B cell (primary cell): ENCODE measurements at regions not wholly inside any gene's neighbourhood (a gene's known extent, or its start where the extent isn't known, plus 50 kb on each side); places are given as distances from the start of the nearest gene placed in this dataset.

ENCODE experiments used
- ATAC-seq: fragments of 200-7000 bp; cut with Tn5 transposase; one replicate; pipeline ENCODE4 v1.10.0; 2021; ENCODE audit warnings: low read depth, mild to moderate bottlenecking, moderate number of reproducible peaks, moderate library complexity
- CTCF ChIA-PET: fragments of 350-600 bp; sonication (Branson Sonifier 250); formaldehyde crosslinking; loops from one replicate; lab custom pipeline; 2021; ENCODE audit warnings: antibody characterized with exemption, inconsistent platforms; lab: Charles Lee
- POLR2A ChIA-PET: fragments of 350-600 bp; sonication (Branson Sonifier 250); formaldehyde crosslinking; loops from one replicate; lab custom pipeline; 2021; ENCODE audit warnings: antibody characterized with exemption; lab: Charles Lee
- DNase-seq: peaks from one replicate; pipeline ENCODE4 v3.0.0; 2013
- H2AFZ ChIP-seq: 2 replicates; pipeline ENCODE4 v1.6.1; 2012; ENCODE audit warnings: mild to moderate bottlenecking, low read depth, low read length; ENCODE audit not compliant: insufficient read depth, poor library complexity, severe bottlenecking
- H3K27ac ChIP-seq, 2 donors: 1 replicate in 1 of 2; 2 replicates in 1 of 2; pipeline ENCODE4 v1.5.1; 2012 to 2013; ENCODE audit warnings: low read length in 2 of 2, mild to moderate bottlenecking in 2 of 2, moderate library complexity in 1 of 2
- H3K27me3 ChIP-seq, 4 experiments: fragments of 200-600 bp in 1 of 4; sonication (generic) in 1 of 4; replicated peaks in 1 of 4; 1 replicate in 2 of 4; 2 replicates in 2 of 4; pipeline versions ENCODE4 v1.6.1 to v1.7.0; 2013 to 2016; ENCODE audit warnings: low read length in 3 of 4, mild to moderate bottlenecking in 2 of 4, mixed read lengths in 1 of 4, moderate library complexity in 1 of 4; ENCODE audit not compliant: insufficient read depth in 4 of 4, control insufficient read depth in 3 of 4; ENCODE audit errors: control extremely low read depth in 1 of 4
- H3K36me3 ChIP-seq, 2 experiments: replicated peaks in 1 of 2; 1 replicate in 1 of 2; 2 replicates in 1 of 2; pipeline versions ENCODE4 v1.6.1 to v1.7.1; 2013; ENCODE audit warnings: low read length in 1 of 2; ENCODE audit not compliant: insufficient read depth in 2 of 2, control insufficient read depth in 1 of 2; ENCODE audit errors: control extremely low read depth in 1 of 2, extremely low read depth in 1 of 2
- H3K4me1 ChIP-seq, 2 donors: fragments of 200-600 bp in 1 of 2; sonication (generic) in 1 of 2; 1 replicate in 1 of 2; 2 replicates in 1 of 2; pipeline versions ENCODE4 v1.5.1 to v1.6.1; 2013 to 2017; ENCODE audit warnings: low read length in 2 of 2; ENCODE audit not compliant: control insufficient read depth in 2 of 2, insufficient read depth in 2 of 2
- H3K4me2 ChIP-seq: replicated peaks from 2 replicates; pipeline ENCODE3; 2012; ENCODE audit warnings: mild to moderate bottlenecking, low read depth, low read length; ENCODE audit not compliant: poor library complexity, severe bottlenecking
- H3K4me3 ChIP-seq, 5 experiments: fragments of 200-600 bp in 1 of 5; sonication (generic) in 1 of 5; 1 replicate in 3 of 5; 2 replicates in 2 of 5; pipeline versions ENCODE4 v1.5.1 to v1.7.0; 2011 to 2016; ENCODE audit warnings: low read length in 4 of 5, mild to moderate bottlenecking in 4 of 5, low read depth in 2 of 5, control low read depth in 1 of 5, moderate library complexity in 1 of 5; ENCODE audit not compliant: insufficient read depth in 1 of 5; ENCODE audit errors: control extremely low read depth in 1 of 5, extremely low read depth in 1 of 5
- H3K79me2 ChIP-seq: fragments of 200-600 bp; sonication (generic); one replicate; pipeline ENCODE4 v1.6.0; 2016; ENCODE audit warnings: low read length; ENCODE audit not compliant: control insufficient read depth, insufficient read depth
- H3K9ac ChIP-seq: fragments of 200-600 bp; sonication (generic); 2 replicates; pipeline ENCODE4 v1.6.1; 2017; ENCODE audit warnings: mild to moderate bottlenecking, low read length, moderate library complexity
- H3K9me3 ChIP-seq, 3 donors: one replicate each; pipeline versions ENCODE4 v1.6.1 to v1.7.1; 2013; ENCODE audit warnings: low read length in 2 of 3; ENCODE audit not compliant: control insufficient read depth in 2 of 3, insufficient read depth in 1 of 3; ENCODE audit errors: control extremely low read depth in 1 of 3
- H4K20me1 ChIP-seq: 2 replicates; pipeline ENCODE4 v1.6.0; 2012; ENCODE audit warnings: mild to moderate bottlenecking, low read length; ENCODE audit not compliant: insufficient read depth, control insufficient read depth, poor library complexity, severe bottlenecking
- H3K27ac Mint-ChIP-seq: one replicate; pipeline ENCODE4 v1.8.0; 2021; ENCODE audit warnings: mixed read lengths
- H3K27me3 Mint-ChIP-seq: one replicate; pipeline ENCODE4 v1.8.0; 2021; ENCODE audit warnings: mixed read lengths
- H3K4me1 Mint-ChIP-seq: one replicate; pipeline ENCODE4 v1.8.0; 2021; ENCODE audit warnings: mixed read lengths
- H3K4me3 Mint-ChIP-seq: one replicate; pipeline ENCODE4 v1.8.0; 2021; ENCODE audit warnings: mixed read lengths
- H3K9me3 Mint-ChIP-seq: one replicate; pipeline ENCODE4 v1.8.0; 2022; ENCODE audit warnings: mixed read lengths; ENCODE audit not compliant: insufficient read depth
- CTCF ChIP-seq: fragments of 200-600 bp; IDR thresholded peaks from one replicate; pipeline ENCODE4 v1.8.0; 2022; ENCODE audit warnings: antibody characterized with exemption, mild to moderate bottlenecking
- EZH2 ChIP-seq: IDR thresholded peaks from 2 replicates; pipeline ENCODE4 v1.6.1; 2012; ENCODE audit warnings: borderline replicate concordance, low read depth, mild to moderate bottlenecking, moderate library complexity, low read length; ENCODE audit not compliant: insufficient read depth, poor library complexity, severe bottlenecking
- WGBS: methylation state at CpG from one replicate; pipeline ENCODE4 v1.1.5; 2013; ENCODE audit warnings: missing lambda C conversion rate; ENCODE audit not compliant: insufficient coverage; 5-methylcytosine and 5-hydroxymethylcytosine counted together
- intact Hi-C: fragments of 100-400 bp; cut with micrococcal nuclease; formaldehyde crosslinking; loops from one replicate; pipeline ENCODE4 v1.10.0; 2022

DNA sequence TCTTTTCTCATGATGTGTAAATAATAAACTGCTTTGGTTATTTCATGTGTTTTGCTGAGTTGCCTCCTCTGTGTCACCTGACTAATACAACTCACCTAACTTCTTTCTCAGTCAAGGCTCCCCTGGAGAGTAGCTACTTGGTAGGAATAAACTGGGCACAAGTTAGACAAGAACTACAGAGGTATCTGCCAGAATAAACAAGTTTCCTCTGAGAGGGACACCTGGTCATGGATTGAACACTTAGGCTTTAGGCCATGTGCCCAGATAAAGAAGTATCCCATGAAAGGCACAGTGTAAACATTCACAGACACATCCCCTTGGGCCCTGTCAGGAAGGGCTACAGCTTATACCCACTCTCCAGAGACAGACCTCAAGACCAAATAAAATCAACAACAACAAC lies 532.5 kb downstream of the KIF4B start:
- intact Hi-C loops: no loop called here
- POLR2A ChIA-PET: no interaction called here
- Mint-ChIP-seq H3K4me3 (no peak overlapping the region), H3K27me3 (no peaks in the 10 kb centered on the region), H3K27ac (no peak overlapping the region), H3K4me1 (no peaks in the 10 kb centered on the region), H3K9me3 (no peaks in the 10 kb centered on the region)
- Histone ChIP-seq H3K9me3 (peaks cover 0 to 6% (median 0%) of the 10 kb centered on the region in 3 donors), H3K4me1 (no peaks in the 10 kb centered on the region), H3K4me3 (no peak overlapping the region), H3K36me3 (no peaks in the 10 kb centered on the region), H4K20me1 (no peaks in the 10 kb centered on the region), H3K9ac (no peak overlapping the region), H3K27ac (no peak overlapping the region), H3K27me3 (no peaks in the 10 kb centered on the region), H2AFZ (no peak overlapping the region), H3K79me2 (no peaks in the 10 kb centered on the region), H3K4me2 (no peak overlapping the region)
- TF ChIP-seq EZH2 (no peak), CTCF (no peak)
- ATAC-seq (no peak), DNase-seq (no peak)
- CTCF ChIA-PET: no interaction called here

DNA sequence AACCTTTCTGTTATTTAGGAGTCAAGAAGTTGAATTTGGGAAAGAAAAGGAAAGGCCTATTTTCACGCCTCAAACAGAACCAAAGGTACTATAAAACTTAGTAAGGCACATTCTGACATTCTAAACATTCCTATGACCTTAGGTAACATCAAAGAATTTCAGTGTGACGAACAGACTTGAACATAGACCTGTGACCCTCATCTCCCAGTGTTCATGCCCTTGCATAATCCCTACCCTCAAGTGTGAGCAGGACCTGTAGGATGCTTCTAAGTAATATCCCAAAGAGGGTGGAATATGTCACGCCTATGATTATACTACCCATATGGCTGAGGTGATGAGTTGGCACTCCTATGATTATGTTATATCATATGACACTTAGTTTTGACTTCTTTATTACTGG lies 540.9 kb downstream of the KIF4B start:
- ATAC-seq (no peak), DNase-seq (no peak)
- Histone ChIP-seq H3K9me3 (no peaks in the 10 kb centered on the region), H4K20me1 (no peaks in the 10 kb centered on the region), H3K79me2 (no peaks in the 10 kb centered on the region), H3K36me3 (no peaks in the 10 kb centered on the region), H3K9ac (no peak overlapping the region), H3K27me3 (no peaks in the 10 kb centered on the region), H2AFZ (no peak overlapping the region), H3K4me3 (no peak overlapping the region), H3K4me1 (no peaks in the 10 kb centered on the region), H3K27ac (no peak overlapping the region), H3K4me2 (no peak overlapping the region)
- ChIA-PET CTCF (no interaction called here), POLR2A (no interaction called here)
- Mint-ChIP-seq H3K27me3 (no peaks in the 10 kb centered on the region), H3K4me1 (no peaks in the 10 kb centered on the region), H3K4me3 (no peak overlapping the region), H3K9me3 (no peaks in the 10 kb centered on the region), H3K27ac (no peak overlapping the region)
- TF ChIP-seq EZH2 (no peak), CTCF (no peak)
- intact Hi-C loops: no loop called here
- no CpG with 5 or more reads among the region's 3 CpGs for WGBS
